GM23338 (cell line): ENCODE measurements at regions not wholly inside any gene's neighbourhood (a gene's known extent, or its start where the extent isn't known, plus 50 kb on each side); places are given as distances from the start of the nearest gene placed in this dataset.

ENCODE experiments used
- ATAC-seq: fragments of 200-7000 bp; cut with Tn5 transposase; 3 replicates; pipeline ENCODE4 v1.9.1; 2020
- DNase-seq: peaks from one replicate; pipeline ENCODE4 v3.0.0-alpha.2; 2015; ENCODE audit warnings: low spot score
- H2AFZ ChIP-seq: fragments of 200-600 bp; sonication (generic); 2 replicates; pipeline ENCODE4 v1.8.0; 2016; ENCODE audit warnings: antibody characterized with exemption, mild to moderate bottlenecking, moderate library complexity
- H3F3A ChIP-seq: fragments of 200-600 bp; sonication (generic); replicated peaks from 2 replicates; pipeline ENCODE4 v1.8.0; 2017; ENCODE audit warnings: antibody characterized with exemption, mixed run types, low read depth
- H3K27ac ChIP-seq: fragments of 200-600 bp; sonication (generic); 2 replicates; pipeline ENCODE4 v1.6.1; 2016; ENCODE audit warnings: low read depth
- H3K27me3 ChIP-seq: fragments of 200-600 bp; sonication (generic); 2 replicates; pipeline ENCODE4 v1.8.0; 2016; ENCODE audit warnings: mild to moderate bottlenecking, mixed run types, moderate library complexity; ENCODE audit not compliant: insufficient read depth
- H3K36me3 ChIP-seq: fragments of 200-600 bp; sonication (generic); 2 replicates; pipeline ENCODE4 v1.8.0; 2016; ENCODE audit warnings: mild to moderate bottlenecking; ENCODE audit not compliant: insufficient read depth
- H3K4me1 ChIP-seq: fragments of 200-600 bp; sonication (generic); 2 replicates; pipeline ENCODE4 v1.8.0; 2016; ENCODE audit warnings: mild to moderate bottlenecking, moderate library complexity; ENCODE audit not compliant: insufficient read depth
- H3K4me2 ChIP-seq: fragments of 200-600 bp; sonication (generic); 2 replicates; pipeline ENCODE4 v1.7.1; 2017; ENCODE audit warnings: mixed run types
- H3K4me3 ChIP-seq: fragments of 200-600 bp; sonication (generic); 2 replicates; pipeline ENCODE4 v1.6.1; 2016; ENCODE audit warnings: mixed run types
- H3K79me2 ChIP-seq: fragments of 200-600 bp; sonication (generic); replicated peaks from 2 replicates; pipeline ENCODE4 v1.8.0; 2017; ENCODE audit warnings: mild to moderate bottlenecking; ENCODE audit not compliant: insufficient read depth
- H3K9me2 ChIP-seq: fragments of 200-600 bp; sonication (generic); 2 replicates; pipeline ENCODE4 v1.8.0; 2017; ENCODE audit not compliant: insufficient read depth
- H4K20me1 ChIP-seq: fragments of 200-600 bp; sonication (generic); replicated peaks from 2 replicates; pipeline ENCODE4 v1.8.0; 2017; ENCODE audit warnings: mild to moderate bottlenecking; ENCODE audit not compliant: insufficient read depth
- H3K27ac Mint-ChIP-seq: 2 replicates; pipeline ENCODE4 v1.8.0; 2020; ENCODE audit warnings: inconsistent platforms, mild to moderate bottlenecking, moderate library complexity, mixed read lengths
- H3K27me3 Mint-ChIP-seq: 3 replicates; pipeline ENCODE4 v1.8.0; 2022; ENCODE audit warnings: low read depth, mild to moderate bottlenecking, moderate library complexity, mixed read lengths, inconsistent platforms; ENCODE audit not compliant: insufficient read depth, poor library complexity
- H3K36me3 Mint-ChIP-seq: 3 replicates; pipeline ENCODE4 v1.8.0; 2021; ENCODE audit warnings: low read depth, mild to moderate bottlenecking, inconsistent platforms, moderate library complexity, mixed read lengths
- H3K4me1 Mint-ChIP-seq: 3 replicates; pipeline ENCODE4 v1.8.0; 2020; ENCODE audit warnings: mild to moderate bottlenecking, inconsistent platforms, mixed read lengths
- H3K4me3 Mint-ChIP-seq: 3 replicates; pipeline ENCODE4 v1.8.0; 2021; ENCODE audit warnings: moderate library complexity, mild to moderate bottlenecking, inconsistent platforms, mixed read lengths
- H3K9me3 Mint-ChIP-seq: 3 replicates; pipeline ENCODE4 v1.8.0; 2020; ENCODE audit warnings: moderate library complexity, mild to moderate bottlenecking, inconsistent platforms, mixed read lengths
- EZH2 ChIP-seq: fragments of 200-600 bp; sonication (generic); IDR thresholded peaks from one replicate; pipeline ENCODE4 v1.8.0; 2017; ENCODE audit warnings: antibody characterized with exemption, mild to moderate bottlenecking, low read depth; ENCODE audit not compliant: unreplicated experiment
- EZH2phosphoT487 ChIP-seq: fragments of 200-600 bp; sonication (generic); IDR thresholded peaks from one replicate; pipeline ENCODE4 v1.8.1; 2018; ENCODE audit warnings: antibody characterized with exemption; ENCODE audit not compliant: unreplicated experiment
- NANOG ChIP-seq: IDR thresholded peaks from 2 replicates; pipeline ENCODE4 v1.6.1; 2016; ENCODE audit warnings: antibody characterized with exemption, borderline replicate concordance
- POLR2AphosphoS5 ChIP-seq: IDR thresholded peaks from 2 replicates; pipeline ENCODE4 v1.6.1; 2016; ENCODE audit warnings: antibody characterized with exemption, low read depth
- STAT1 ChIP-seq: IDR thresholded peaks from one replicate; pipeline ENCODE4 v1.6.1; 2016; ENCODE audit warnings: antibody characterized with exemption; ENCODE audit not compliant: unreplicated experiment
- ZNF114 ChIP-seq: fragments of 250-450 bp; sonication (Bioruptor Pico); IDR thresholded peaks from 2 replicates; pipeline ENCODE4 v1.5.0; 2020; ENCODE audit warnings: mild to moderate bottlenecking, moderate library complexity
- TF ChIP-seq, protein P1 (sequence below): fragments of 250-450 bp; sonication (Bioruptor Pico); IDR thresholded peaks from 2 replicates; pipeline ENCODE4 v1.5.0; 2020; ENCODE audit warnings: mild to moderate bottlenecking, moderate library complexity
- TF ChIP-seq, protein P2 (sequence below), 2 experiments: fragments of 200-600 bp in 1 of 2; sonication (generic) in 1 of 2; conservative IDR thresholded peaks; 2 replicates each; pipeline versions ENCODE4 v1.5.1 to v1.6.1; 2016 to 2017; ENCODE audit warnings: antibody characterized with exemption in 2 of 2, low read depth in 2 of 2, mild to moderate bottlenecking in 2 of 2, moderate library complexity in 1 of 2

GRCh38 chr1:216892581-216893160, 169.4 kb upstream of the ESRRG start (continued):
- TF ChIP-seq, protein P1, sequence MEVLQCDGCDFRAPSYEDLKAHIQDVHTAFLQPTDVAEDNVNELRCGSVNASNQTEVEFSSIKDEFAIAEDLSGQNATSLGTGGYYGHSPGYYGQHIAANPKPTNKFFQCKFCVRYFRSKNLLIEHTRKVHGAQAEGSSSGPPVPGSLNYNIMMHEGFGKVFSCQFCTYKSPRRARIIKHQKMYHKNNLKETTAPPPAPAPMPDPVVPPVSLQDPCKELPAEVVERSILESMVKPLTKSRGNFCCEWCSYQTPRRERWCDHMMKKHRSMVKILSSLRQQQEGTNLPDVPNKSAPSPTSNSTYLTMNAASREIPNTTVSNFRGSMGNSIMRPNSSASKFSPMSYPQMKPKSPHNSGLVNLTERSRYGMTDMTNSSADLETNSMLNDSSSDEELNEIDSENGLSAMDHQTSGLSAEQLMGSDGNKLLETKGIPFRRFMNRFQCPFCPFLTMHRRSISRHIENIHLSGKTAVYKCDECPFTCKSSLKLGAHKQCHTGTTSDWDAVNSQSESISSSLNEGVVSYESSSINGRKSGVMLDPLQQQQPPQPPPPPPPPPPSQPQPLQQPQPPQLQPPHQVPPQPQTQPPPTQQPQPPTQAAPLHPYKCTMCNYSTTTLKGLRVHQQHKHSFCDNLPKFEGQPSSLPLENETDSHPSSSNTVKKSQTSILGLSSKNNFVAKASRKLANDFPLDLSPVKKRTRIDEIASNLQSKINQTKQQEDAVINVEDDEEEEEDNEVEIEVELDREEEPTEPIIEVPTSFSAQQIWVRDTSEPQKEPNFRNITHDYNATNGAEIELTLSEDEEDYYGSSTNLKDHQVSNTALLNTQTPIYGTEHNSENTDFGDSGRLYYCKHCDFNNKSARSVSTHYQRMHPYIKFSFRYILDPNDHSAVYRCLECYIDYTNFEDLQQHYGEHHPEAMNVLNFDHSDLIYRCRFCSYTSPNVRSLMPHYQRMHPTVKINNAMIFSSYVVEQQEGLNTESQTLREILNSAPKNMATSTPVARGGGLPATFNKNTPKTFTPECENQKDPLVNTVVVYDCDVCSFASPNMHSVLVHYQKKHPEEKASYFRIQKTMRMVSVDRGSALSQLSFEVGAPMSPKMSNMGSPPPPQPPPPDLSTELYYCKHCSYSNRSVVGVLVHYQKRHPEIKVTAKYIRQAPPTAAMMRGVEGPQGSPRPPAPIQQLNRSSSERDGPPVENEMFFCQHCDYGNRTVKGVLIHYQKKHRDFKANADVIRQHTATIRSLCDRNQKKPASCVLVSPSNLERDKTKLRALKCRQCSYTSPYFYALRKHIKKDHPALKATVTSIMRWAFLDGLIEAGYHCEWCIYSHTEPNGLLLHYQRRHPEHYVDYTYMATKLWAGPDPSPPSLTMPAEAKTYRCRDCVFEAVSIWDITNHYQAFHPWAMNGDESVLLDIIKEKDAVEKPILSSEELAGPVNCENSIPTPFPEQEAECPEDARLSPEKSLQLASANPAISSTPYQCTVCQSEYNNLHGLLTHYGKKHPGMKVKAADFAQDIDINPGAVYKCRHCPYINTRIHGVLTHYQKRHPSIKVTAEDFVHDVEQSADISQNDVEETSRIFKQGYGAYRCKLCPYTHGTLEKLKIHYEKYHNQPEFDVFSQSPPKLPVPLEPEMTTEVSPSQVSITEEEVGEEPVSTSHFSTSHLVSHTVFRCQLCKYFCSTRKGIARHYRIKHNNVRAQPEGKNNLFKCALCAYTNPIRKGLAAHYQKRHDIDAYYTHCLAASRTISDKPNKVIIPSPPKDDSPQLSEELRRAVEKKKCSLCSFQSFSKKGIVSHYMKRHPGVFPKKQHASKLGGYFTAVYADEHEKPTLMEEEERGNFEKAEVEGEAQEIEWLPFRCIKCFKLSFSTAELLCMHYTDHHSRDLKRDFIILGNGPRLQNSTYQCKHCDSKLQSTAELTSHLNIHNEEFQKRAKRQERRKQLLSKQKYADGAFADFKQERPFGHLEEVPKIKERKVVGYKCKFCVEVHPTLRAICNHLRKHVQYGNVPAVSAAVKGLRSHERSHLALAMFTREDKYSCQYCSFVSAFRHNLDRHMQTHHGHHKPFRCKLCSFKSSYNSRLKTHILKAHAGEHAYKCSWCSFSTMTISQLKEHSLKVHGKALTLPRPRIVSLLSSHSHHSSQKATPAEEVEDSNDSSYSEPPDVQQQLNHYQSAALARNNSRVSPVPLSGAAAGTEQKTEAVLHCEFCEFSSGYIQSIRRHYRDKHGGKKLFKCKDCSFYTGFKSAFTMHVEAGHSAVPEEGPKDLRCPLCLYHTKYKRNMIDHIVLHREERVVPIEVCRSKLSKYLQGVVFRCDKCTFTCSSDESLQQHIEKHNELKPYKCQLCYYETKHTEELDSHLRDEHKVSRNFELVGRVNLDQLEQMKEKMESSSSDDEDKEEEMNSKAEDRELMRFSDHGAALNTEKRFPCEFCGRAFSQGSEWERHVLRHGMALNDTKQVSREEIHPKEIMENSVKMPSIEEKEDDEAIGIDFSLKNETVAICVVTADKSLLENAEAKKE (CRISPR knock-in tag), result no peak

DNA sequence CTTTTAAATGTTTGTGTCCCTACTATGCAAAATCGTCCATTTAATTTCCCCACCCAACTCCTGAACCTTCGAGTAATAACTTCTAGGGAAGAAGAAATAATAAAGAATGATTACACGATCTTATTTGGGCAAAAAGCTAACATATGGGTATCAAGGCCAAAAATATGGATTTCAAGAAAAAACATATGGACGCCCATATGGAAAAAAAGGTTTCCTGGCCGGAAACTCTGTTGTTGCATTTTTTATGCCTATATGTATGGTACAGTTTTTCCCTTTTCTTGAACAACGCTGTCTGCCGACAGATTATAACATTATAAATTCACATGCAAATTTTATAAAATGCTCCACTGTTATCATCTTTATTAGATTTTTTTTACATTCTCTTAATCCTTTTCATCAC, 167.6 kb upstream of the ESRRG start:
- DNase-seq (no peak), ATAC-seq (no peak)
- H3K27ac Mint-ChIP-seq, result no peak overlapping the region
- Histone ChIP-seq H2AFZ (no peak overlapping the region), H3K9me2 (no peaks in the 10 kb centered on the region), H3F3A (no peaks in the 10 kb centered on the region), H4K20me1 (no peaks in the 10 kb centered on the region), H3K27ac (no peak overlapping the region), H3K4me3 (no peak overlapping the region), H3K27me3 (no peaks in the 10 kb centered on the region), H3K4me1 (peaks cover 18% of the 10 kb centered on the region; the same call in 1 of the 2 replicates), H3K4me2 (no peak overlapping the region), H3K79me2 (no peaks in the 10 kb centered on the region), H3K36me3 (no peaks in the 10 kb centered on the region)
- H3K27me3 Mint-ChIP-seq, result no peaks in the 10 kb centered on the region
- no peak overlapping the region for H3K4me3 Mint-ChIP-seq
- H3K36me3 Mint-ChIP-seq, result no peaks in the 10 kb centered on the region
- H3K4me1 Mint-ChIP-seq, result peaks cover 26% of the 10 kb centered on the region
- H3K9me3 Mint-ChIP-seq, result no peaks in the 10 kb centered on the region
- TF ChIP-seq EZH2phosphoT487, result no peak
- no peak for TF ChIP-seq ZNF114
- no peak for TF ChIP-seq NANOG
- TF ChIP-seq STAT1, result no peak
- TF ChIP-seq, protein P1 (CRISPR knock-in tag), result no peak
- TF ChIP-seq, protein P2, sequence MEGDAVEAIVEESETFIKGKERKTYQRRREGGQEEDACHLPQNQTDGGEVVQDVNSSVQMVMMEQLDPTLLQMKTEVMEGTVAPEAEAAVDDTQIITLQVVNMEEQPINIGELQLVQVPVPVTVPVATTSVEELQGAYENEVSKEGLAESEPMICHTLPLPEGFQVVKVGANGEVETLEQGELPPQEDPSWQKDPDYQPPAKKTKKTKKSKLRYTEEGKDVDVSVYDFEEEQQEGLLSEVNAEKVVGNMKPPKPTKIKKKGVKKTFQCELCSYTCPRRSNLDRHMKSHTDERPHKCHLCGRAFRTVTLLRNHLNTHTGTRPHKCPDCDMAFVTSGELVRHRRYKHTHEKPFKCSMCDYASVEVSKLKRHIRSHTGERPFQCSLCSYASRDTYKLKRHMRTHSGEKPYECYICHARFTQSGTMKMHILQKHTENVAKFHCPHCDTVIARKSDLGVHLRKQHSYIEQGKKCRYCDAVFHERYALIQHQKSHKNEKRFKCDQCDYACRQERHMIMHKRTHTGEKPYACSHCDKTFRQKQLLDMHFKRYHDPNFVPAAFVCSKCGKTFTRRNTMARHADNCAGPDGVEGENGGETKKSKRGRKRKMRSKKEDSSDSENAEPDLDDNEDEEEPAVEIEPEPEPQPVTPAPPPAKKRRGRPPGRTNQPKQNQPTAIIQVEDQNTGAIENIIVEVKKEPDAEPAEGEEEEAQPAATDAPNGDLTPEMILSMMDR (conservative IDR thresholded peaks at IDR 0.05; ENCODE audit: low read depth in 2 of 2), result no peak
- TF ChIP-seq POLR2AphosphoS5, result no peak
- no peak for TF ChIP-seq EZH2
